ENCODE measurements at regions not wholly inside any gene's neighbourhood (a gene's known extent, or its start where the extent isn't known, plus 50 kb on each side); places are given as distances from the start of the nearest gene placed in this dataset.

DNA sequence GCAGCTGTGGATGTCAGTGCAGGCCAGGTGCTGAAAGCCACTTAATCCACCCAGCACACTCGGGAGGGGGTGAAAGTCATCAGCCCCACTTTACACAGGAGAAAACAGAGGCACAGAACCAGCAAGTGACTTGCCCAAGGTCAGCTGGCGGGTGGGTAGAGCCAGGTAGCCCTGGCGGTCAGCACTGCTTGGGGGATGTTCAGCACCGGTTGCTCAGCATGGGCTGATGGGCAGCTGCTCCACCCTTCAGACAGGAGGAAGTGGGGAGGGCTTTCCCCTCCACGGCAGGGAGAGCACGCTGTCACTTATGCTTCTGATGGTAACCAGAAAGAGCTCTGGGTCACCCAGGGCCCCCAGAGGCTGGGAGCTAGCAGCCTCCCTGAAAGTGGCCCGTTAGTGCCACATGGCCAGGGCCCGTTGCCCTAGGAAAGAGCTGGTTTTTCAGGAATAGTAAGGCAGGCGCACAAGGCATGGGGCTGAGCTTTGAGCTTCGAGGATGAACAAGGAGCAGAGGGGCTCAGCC lies 417.9 kb downstream of the CTTN start:
- TF ChIP-seq, protein P1, sequence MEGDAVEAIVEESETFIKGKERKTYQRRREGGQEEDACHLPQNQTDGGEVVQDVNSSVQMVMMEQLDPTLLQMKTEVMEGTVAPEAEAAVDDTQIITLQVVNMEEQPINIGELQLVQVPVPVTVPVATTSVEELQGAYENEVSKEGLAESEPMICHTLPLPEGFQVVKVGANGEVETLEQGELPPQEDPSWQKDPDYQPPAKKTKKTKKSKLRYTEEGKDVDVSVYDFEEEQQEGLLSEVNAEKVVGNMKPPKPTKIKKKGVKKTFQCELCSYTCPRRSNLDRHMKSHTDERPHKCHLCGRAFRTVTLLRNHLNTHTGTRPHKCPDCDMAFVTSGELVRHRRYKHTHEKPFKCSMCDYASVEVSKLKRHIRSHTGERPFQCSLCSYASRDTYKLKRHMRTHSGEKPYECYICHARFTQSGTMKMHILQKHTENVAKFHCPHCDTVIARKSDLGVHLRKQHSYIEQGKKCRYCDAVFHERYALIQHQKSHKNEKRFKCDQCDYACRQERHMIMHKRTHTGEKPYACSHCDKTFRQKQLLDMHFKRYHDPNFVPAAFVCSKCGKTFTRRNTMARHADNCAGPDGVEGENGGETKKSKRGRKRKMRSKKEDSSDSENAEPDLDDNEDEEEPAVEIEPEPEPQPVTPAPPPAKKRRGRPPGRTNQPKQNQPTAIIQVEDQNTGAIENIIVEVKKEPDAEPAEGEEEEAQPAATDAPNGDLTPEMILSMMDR (IDR thresholded peaks at IDR 0.05; ENCODE audit: insufficient read depth, low read length, poor library complexity, severe bottlenecking), result no peak
- TF ChIP-seq EZH2phosphoT487 (conservative IDR thresholded peaks at IDR 0.05; ENCODE audit: low read length), result no peak
